NB4 (cell line): ENCODE measurements at regions not wholly inside any gene's neighbourhood (a gene's known extent, or its start where the extent isn't known, plus 50 kb on each side); places are given as distances from the start of the nearest gene placed in this dataset.

Experiments used
- CTCF ChIP-seq: IDR thresholded peaks from one replicate; pipeline ENCODE4 v1.5.1; 2012; ENCODE audit warnings: low read depth, low read length
- POLR2A ChIP-seq: IDR thresholded peaks from 2 replicates; pipeline ENCODE4 v1.6.1; 2011; ENCODE audit warnings: mild to moderate bottlenecking; ENCODE audit not compliant: insufficient read length; ENCODE audit errors: extremely low read depth

- TF ChIP-seq CTCF (no peak), POLR2A (no peak)
Measured at GRCh38 chr10:118955951-118956801, 73.3 kb upstream of the NANOS1 start.
